ENCODE measurements at regions not wholly inside any gene's neighbourhood (a gene's known extent, or its start where the extent isn't known, plus 50 kb on each side); places are given as distances from the start of the nearest gene placed in this dataset.
"Not testable (repeated sequence)": the region's sequence is repeated elsewhere in the genome, so short reads cannot be mapped to it uniquely, and the experiment has no call there.

GRCh38 chr1:55538428-55538827 is 323.3 kb upstream of the USP24 start:
- no peak for DNase-seq (ENCODE audit: low read depth)

GRCh38 chr1:55536545-55536865 is 321.3 kb upstream of the USP24 start:
- no peak for DNase-seq (ENCODE audit: low read depth)

GRCh38 chr1:55535724-55536544 is 320.8 kb upstream of the USP24 start:
- DNase-seq (ENCODE audit: low read depth) = no peak

- no peak for DNase-seq (ENCODE audit: low read depth)
Observed at GRCh38 chr1:55534565-55535121, 319.5 kb upstream of the USP24 start.

DNA sequence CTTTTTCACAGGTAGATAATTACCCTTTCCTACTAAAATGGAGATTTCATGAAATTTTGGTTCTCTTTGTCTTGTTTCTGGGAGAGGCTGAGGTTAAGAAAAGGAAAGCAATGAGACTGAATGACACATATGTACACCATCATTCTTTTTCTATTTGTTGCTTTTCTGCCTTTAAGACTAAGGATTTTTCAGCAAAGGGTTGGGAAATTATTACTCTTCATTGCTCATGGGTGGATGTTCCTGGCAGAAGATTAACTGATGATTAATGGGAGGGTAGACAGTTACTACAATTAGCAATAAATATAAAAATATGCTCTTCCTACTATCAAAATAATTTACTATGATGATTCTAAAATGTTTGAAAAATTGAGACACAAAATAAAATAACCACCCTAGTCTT is 316.5 kb upstream of the USP24 start:
- DNase-seq (ENCODE audit: low read depth) = no peak

DNA sequence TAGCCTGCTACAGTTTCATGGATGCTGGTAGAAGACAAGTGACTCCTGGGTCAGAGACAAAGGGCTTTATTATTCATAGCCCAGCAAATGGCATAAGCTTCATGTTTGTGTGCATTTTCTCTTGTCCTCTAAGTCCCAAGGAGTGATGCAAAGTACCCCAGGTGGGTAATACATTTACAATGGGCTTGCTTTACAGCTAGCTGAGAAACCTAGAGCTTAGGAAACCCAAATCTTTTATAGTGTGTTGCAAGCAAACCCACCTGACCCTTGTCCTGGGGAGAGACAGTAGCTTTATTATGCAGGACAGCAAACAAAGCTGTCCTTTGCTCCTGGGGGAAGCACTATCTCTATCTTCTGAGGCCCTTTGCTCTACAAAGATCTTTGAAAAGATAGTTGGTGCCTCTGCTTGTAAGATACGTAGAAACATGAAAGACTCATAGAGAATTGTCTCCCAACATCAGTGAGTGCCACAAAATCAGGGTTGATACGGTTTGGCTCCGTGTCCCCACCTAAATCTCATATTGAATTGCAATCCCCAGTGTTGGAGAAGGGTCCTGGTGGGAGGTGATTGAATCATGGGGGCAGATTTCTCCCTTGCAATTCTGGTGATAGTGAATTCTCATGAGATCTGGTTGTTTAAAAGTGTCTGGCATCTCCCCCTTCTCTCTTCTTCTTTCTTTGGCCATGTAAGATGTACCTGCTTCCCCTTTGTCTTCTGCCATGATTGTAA is 315.8 kb upstream of the USP24 start:
- no peak for DNase-seq (ENCODE audit: low read depth)

DNA sequence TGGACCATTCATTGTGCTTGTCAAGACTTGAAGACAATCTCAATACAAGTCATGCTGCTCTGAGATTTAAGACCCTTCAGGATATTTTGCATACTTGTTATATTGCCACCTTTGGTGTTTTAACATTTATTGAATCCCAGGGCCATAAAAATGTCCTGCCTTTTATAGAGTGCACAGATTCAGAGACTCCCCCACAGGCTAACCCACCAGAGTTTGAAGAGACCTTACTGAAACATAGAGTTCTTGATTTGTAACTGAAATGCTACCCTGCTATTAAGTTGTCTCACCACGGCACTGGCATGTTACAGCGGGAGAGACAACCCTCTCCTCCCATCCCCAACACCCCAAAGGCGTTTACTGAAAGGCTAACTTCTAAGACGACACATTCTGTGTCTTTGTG is 313.9 kb upstream of the USP24 start:
- no peak for DNase-seq (ENCODE audit: low read depth)

GRCh38 chr1:55527831-55528230 is 312.7 kb upstream of the USP24 start:
- DNase-seq (ENCODE audit: low read depth) = no peak

- no peak for DNase-seq (ENCODE audit: low read depth)
Observed at GRCh38 chr1:55526716-55527115, 311.6 kb upstream of the USP24 start.

DNA sequence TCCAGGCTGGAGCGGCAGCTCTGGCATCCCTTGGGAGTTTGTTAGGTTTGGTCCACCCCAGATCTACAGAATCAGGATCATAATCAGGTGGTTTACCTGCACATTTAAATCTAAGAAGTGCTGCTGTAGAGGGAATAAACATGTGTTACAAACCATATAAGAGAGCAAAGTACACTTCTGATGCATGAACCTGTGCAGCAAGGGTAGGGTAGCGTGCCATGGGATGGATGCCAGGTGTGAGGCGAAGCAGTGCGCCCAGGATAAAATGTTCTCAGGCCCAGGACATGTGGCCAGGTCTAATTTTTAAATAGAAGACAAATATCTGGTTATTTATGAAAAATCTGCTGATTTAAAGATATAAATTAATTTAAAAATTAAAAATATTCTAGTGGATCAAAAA is 308.8 kb upstream of the USP24 start:
- DNase-seq (ENCODE audit: low read depth) = no peak

- DNase-seq (ENCODE audit: low read depth) = no peak
Observed at GRCh38 chr1:55522982-55523381, 307.8 kb upstream of the USP24 start.

GRCh38 chr1:55522353-55522903 is 307.3 kb upstream of the USP24 start:
- no peak for DNase-seq (ENCODE audit: low read depth)

- no peak for DNase-seq (ENCODE audit: low read depth)
Observed at GRCh38 chr1:55520861-55521260, 305.7 kb upstream of the USP24 start.

GRCh38 chr1:55519937-55520683 is 304.9 kb upstream of the USP24 start:
- no peak for DNase-seq (ENCODE audit: low read depth)

- DNase-seq (ENCODE audit: low read depth) = no peak
Observed at GRCh38 chr1:55519276-55519675, 304.1 kb upstream of the USP24 start.

DNA sequence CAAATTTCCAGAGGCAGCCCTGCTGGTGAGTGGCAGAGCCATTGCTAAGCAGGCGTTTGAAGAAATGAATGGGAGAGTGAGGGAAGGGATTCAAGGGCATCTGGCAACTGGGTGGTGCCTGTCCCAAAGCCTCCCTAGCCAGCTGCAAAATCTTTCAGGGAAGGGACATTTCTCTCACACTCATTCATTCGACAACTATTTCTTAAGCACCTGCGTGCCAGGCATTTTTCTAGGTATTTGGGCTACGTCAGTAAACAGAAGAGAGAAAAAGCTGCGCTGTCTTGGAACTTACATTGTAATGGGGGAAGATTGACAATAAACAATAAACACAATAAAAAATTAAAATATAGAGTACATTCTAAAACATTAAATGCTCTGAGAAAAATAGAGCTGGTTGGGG is 301.9 kb upstream of the USP24 start:
- no peak for DNase-seq (ENCODE audit: low read depth)

GRCh38 chr1:55514571-55514970 is 299.4 kb upstream of the USP24 start:
- DNase-seq (ENCODE audit: low read depth) = not testable (repeated sequence)

DNA sequence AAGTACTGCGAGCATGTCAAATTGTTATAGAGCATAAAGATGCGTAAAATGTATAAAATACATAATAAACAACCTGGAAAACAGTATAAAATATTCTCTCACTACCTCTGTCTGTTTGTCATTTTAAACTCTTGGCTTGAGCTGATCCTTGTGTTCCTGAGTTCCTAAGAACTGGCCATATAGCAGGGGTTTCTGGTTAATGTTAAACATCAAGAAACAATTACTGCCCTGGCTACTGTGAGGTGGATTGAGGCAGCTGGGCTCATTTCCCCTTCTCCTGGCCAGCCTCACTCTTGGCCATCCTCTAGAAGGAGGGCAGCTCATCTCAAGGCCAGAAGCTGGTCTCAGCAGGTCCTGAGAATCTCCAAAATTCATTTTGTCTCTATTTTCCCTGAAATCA is 297.3 kb upstream of the USP24 start:
- no peak for DNase-seq (ENCODE audit: low read depth)

GRCh38 chr1:55507578-55507931 is 292.4 kb upstream of the USP24 start:
- DNase-seq (ENCODE audit: low read depth) = no peak

DNA sequence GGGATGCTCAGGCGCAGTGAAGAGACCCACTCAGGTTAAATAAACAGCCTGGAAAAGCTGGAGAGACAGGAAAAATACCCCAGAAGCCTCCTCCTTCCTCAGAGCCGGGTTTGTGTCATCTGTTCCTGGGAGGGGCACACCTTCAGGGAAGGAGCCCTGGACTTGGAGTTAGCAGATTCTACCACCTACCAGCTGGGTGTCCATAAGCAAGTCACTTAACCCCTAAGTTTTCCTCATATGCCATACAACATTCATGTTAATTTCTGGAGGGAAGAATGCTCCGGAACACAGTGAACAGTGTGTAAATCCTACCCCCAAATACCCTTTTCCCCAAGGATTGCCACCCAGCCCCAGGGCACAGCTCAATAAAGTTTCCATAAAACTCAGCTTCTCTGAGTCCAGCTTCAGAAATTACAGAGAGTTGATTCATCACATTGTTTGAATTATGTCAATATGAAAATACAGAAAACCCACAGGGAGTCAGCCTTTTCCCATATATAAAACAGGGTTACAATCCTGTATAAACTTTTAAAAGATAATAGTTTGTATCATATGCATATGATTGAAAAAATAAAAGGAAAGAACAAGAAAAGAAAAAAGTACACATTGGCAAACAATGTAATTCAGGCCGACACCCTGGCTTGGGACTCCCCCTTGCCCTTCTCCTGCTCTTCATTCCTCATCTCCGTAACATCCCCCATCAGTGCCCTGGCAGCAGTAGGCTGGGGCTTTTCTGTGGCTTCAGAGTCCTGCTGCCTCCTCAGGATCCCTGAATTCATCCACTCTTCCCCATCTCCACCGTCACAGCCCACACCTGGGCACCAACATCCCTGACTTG is 291.8 kb upstream of the USP24 start:
- DNase-seq (ENCODE audit: low read depth) = peak; percentile 32

- DNase-seq (ENCODE audit: low read depth) = no peak
Observed at GRCh38 chr1:55505326-55505725, 290.2 kb upstream of the USP24 start.

- DNase-seq (ENCODE audit: low read depth) = no peak
Observed at GRCh38 chr1:55504306-55504731, 289.2 kb upstream of the USP24 start.
